ENCODE measurements at regions not wholly inside any gene's neighbourhood (a gene's known extent, or its start where the extent isn't known, plus 50 kb on each side); places are given as distances from the start of the nearest gene placed in this dataset.

- no peak for TF ChIP-seq NFIC (IDR thresholded peaks at IDR 0.05; ENCODE audit: low read depth, low read length)
- TF ChIP-seq CBX5 (IDR thresholded peaks at IDR 0.05; ENCODE audit: low read depth), result no peak
- TF ChIP-seq IRF3 (IDR thresholded peaks at IDR 0.05), result no peak
Measured at GRCh38 chr4:19930742-19931141, 321.0 kb upstream of the SLIT2 start (continued).

DNA sequence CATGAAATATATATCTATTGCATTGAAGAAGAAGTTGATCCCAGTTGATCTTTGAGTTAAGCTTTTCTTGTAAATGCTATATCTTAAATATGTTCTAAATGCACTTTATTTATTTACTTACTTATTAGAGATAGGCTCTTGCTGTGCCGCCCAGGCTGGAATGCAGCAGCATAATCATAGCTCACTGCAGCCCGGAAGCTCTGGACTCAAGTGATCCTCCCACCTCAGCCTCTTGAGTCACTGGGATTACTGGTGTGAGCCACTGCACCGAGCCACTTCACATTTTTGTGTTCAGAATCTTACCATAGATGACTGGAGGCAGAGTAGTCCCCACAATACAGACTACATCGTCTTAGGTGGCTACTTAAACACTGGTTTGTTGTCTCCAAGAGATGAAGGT, 324.3 kb upstream of the SLIT2 start:
- H3K79me2 ChIP-seq (ENCODE audit: control insufficient read depth, insufficient read depth, low read length), result no peaks in the 10 kb centered on the region
- H3K27me3 ChIP-seq (replicated peaks in 1 of 2; ENCODE audit: control insufficient read depth in 2 of 2, insufficient read depth in 2 of 2, low read length in 1 of 2), result no peaks in the 10 kb centered on the region
- no peak overlapping the region for H3K9ac ChIP-seq (ENCODE audit: control insufficient read depth, insufficient read depth, low read length)
- intact Hi-C loops (cut with micrococcal nuclease; ENCODE audit: unreplicated experiment), result no loop called here
- H3K4me3 ChIP-seq, result no peak overlapping the region
- in situ Hi-C loops (cut with MboI), result no loop called here
- ChIA-PET SMC1A (ENCODE audit: uncharacterized antibody, unreplicated experiment) (no interaction called here), RAD21 (ENCODE audit: unreplicated experiment) (no interaction called here), POLR2A (no interaction called here), CTCF (no interaction called here)
- ATAC-seq (no peak), FAIRE-seq (no peak), DNase-seq (ENCODE audit: low read depth, low spot score) (no peak)
- WGBS (ENCODE audit: insufficient coverage, insufficient replicate concordance, low lambda C conversion rate, missing lambda C conversion rate), result 21% methylated on average over 4 of the region's 4 CpGs
- BruUV-seq (replicated peaks), result no TSS peak
- H3K27ac ChIP-seq (ENCODE audit: control insufficient read depth, insufficient read depth), result no peak overlapping the region
- no peaks in the 10 kb centered on the region for H3K4me1 ChIP-seq (ENCODE audit: control insufficient read depth, insufficient read depth, low read length)
- no peak overlapping the region for H3K4me2 ChIP-seq (ENCODE audit: control insufficient read depth, insufficient read depth)
- H2AFZ ChIP-seq (ENCODE audit: control insufficient read depth, low read depth, low read length), result no peak overlapping the region
- no peaks in the 10 kb centered on the region for H3K36me3 ChIP-seq (ENCODE audit: control insufficient read depth in 2 of 2, insufficient read depth in 2 of 2, low read length in 1 of 2)
- no peaks in the 10 kb centered on the region for H3K9me3 ChIP-seq (replicated peaks; ENCODE audit: control insufficient read depth, insufficient read depth, low read length)
- H4K20me1 ChIP-seq (ENCODE audit: control insufficient read depth, insufficient read depth), result no peaks in the 10 kb centered on the region
- TF ChIP-seq BRCA1 (IDR thresholded peaks at IDR 0.05; ENCODE audit: low read depth, low read length) (no peak), CHD2 (IDR thresholded peaks at IDR 0.05; ENCODE audit: borderline replicate concordance, low read depth, low read length) (no peak), NFYA (IDR thresholded peaks at IDR 0.05; ENCODE audit: borderline replicate concordance, low read depth, low read length) (no peak), STAT3 (IDR thresholded peaks at IDR 0.05; ENCODE audit: low read depth, low read length) (no peak), NBN (IDR thresholded peaks at IDR 0.05) (no peak), YBX1 (IDR thresholded peaks at IDR 0.05) (no peak), BMI1 (IDR thresholded peaks at IDR 0.05; ENCODE audit: borderline replicate concordance) (no peak), NFIC (IDR thresholded peaks at IDR 0.05; ENCODE audit: low read depth, low read length) (no peak), CHD1 (IDR thresholded peaks at IDR 0.05; ENCODE audit: low read depth, low read length) (no peak), ETV6 (conservative IDR thresholded peaks at IDR 0.05 in 1 of 2, IDR thresholded peaks at IDR 0.05 in 1 of 2; ENCODE audit: borderline replicate concordance in 1 of 2, low read depth in 1 of 2) (no peak), NFXL1 (IDR thresholded peaks at IDR 0.05; ENCODE audit: borderline replicate concordance) (no peak), ZNF24 (IDR thresholded peaks at IDR 0.05) (no peak), MTA2 (IDR thresholded peaks at IDR 0.05; ENCODE audit: low read depth) (no peak), PAX8 (IDR thresholded peaks at IDR 0.05) (no peak), EED (IDR thresholded peaks at IDR 0.05; ENCODE audit: low read depth) (no peak)
- TF ChIP-seq, protein P1, sequence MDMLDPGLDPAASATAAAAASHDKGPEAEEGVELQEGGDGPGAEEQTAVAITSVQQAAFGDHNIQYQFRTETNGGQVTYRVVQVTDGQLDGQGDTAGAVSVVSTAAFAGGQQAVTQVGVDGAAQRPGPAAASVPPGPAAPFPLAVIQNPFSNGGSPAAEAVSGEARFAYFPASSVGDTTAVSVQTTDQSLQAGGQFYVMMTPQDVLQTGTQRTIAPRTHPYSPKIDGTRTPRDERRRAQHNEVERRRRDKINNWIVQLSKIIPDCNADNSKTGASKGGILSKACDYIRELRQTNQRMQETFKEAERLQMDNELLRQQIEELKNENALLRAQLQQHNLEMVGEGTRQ (IDR thresholded peaks at IDR 0.05; ENCODE audit: borderline replicate concordance, low read depth, low read length), result no peak
- TF ChIP-seq, protein P2, sequence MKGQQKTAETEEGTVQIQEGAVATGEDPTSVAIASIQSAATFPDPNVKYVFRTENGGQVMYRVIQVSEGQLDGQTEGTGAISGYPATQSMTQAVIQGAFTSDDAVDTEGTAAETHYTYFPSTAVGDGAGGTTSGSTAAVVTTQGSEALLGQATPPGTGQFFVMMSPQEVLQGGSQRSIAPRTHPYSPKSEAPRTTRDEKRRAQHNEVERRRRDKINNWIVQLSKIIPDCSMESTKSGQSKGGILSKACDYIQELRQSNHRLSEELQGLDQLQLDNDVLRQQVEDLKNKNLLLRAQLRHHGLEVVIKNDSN (IDR thresholded peaks at IDR 0.05; ENCODE audit: borderline replicate concordance, extremely low read length, insufficient read depth, low read depth, low read length), result no peak
- TF ChIP-seq, protein P3, sequence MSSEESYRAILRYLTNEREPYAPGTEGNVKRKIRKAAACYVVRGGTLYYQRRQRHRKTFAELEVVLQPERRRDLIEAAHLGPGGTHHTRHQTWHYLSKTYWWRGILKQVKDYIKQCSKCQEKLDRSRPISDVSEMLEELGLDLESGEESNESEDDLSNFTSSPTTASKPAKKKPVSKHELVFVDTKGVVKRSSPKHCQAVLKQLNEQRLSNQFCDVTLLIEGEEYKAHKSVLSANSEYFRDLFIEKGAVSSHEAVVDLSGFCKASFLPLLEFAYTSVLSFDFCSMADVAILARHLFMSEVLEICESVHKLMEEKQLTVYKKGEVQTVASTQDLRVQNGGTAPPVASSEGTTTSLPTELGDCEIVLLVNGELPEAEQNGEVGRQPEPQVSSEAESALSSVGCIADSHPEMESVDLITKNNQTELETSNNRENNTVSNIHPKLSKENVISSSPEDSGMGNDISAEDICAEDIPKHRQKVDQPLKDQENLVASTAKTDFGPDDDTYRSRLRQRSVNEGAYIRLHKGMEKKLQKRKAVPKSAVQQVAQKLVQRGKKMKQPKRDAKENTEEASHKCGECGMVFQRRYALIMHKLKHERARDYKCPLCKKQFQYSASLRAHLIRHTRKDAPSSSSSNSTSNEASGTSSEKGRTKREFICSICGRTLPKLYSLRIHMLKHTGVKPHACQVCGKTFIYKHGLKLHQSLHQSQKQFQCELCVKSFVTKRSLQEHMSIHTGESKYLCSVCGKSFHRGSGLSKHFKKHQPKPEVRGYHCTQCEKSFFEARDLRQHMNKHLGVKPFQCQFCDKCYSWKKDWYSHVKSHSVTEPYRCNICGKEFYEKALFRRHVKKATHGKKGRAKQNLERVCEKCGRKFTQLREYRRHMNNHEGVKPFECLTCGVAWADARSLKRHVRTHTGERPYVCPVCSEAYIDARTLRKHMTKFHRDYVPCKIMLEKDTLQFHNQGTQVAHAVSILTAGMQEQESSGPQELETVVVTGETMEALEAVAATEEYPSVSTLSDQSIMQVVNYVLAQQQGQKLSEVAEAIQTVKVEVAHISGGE (CRISPR knock-in tag; IDR thresholded peaks at IDR 0.05), result no peak

Data from GM12878 (cell line).